GM19023 (cell line): ENCODE measurements at regions not wholly inside any gene's neighbourhood (a gene's known extent, or its start where the extent isn't known, plus 50 kb on each side); places are given as distances from the start of the nearest gene placed in this dataset.
"Not testable (repeated sequence)": the region's sequence is repeated elsewhere in the genome, so short reads cannot be mapped to it uniquely, and the experiment has no call there.

Experiments
- ATAC-seq: cut with Tn5 transposase; IDR thresholded peaks from one replicate; pipeline ENCODE4 v1.9.1; 2021; ENCODE audit warnings: mild to moderate bottlenecking, moderate library complexity; ENCODE audit not compliant: unreplicated experiment

DNA sequence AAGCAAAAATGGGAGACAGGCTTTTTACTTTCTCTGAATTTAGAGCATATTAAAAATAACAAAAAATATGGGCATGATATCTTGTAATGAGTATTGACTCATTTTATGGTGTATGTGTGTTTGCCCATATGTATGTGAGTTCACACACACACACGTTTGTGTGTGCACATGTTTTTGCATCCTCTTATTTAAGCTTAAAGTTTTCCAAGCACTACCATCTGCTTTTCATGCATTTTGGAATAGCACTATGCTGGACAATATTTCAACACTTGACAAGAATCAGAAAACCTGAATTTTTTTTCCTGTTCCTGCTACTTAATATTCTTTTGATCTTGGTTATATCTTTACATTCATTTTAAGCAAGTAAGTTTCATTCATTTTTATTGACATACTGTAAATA lies 872.7 kb downstream of the OTOL1 start:
- ATAC-seq = no peak

DNA sequence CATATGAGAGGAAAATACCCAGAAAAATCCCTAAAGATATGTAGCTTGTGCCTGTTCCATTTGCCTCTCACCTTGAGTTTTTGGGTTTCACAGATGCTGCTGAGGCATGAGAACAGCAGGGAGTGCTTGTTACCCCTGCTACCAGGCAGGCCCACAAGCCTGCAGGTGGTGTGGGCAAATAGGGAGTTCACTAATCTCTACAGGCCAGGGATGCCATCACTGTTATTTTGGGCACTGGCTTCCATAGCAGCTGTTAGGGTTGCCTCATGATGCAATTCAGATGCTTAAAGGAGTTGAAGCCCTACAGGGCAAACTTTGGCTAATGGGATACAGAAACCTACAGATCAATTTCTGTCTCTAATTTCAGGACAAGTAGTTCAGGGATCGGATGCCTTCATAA lies 873.5 kb downstream of the OTOL1 start:
- no peak for ATAC-seq

DNA sequence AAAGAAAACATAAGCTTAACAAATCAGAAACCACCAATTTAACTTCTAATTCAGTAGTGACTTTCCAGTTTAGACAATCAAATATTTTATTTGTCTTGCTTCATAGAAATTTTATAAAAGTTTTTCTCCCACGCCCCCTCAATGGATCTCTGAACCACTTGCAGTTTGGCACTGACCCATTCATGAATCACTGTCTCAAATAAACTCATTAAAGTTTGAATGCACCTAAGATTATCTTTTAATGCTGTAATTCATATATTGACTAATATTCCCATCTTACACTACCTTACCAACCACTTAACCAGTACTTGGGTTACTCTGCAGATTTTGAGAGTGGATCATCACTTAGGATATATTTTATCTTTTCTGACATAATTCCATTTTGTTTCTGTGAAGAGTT lies 880.2 kb downstream of the OTOL1 start:
- no peak for ATAC-seq

DNA sequence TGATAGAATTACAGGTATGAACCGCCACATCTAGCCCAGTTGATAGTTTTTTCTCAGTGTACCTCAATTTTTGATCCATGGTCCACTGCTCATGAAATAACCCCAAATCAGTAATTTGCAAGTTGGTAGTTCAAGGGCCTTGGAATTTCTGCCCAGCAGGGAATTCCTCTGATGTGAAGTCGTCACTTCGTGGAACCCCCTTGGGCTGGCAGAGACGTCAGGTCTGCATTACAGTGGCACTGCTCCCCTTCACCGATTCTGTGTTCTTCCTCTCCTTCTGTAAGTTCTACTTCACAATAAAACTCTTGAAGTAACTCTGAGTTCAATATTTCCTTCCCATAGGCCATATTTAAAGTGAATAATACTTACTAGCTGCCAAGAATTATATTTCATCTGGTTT lies 881.0 kb downstream of the OTOL1 start:
- ATAC-seq = no peak

DNA sequence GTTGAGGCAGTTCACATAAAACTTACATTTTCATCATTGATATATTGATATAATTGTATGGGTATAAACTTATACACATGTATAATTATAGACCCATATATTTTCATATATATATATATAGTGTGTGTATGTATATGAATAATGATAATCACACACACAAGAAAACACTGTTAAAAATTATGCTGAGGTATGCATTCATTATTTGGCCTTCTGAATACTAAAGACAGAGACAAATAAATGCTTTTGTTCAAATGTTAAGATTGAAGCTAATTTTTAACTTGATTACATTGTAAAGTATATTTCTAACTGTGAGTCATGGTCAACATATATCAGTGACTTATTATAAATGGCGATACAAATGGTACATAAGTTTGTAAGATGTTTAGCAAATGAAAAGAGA lies 888.8 kb downstream of the OTOL1 start:
- no peak for ATAC-seq

DNA sequence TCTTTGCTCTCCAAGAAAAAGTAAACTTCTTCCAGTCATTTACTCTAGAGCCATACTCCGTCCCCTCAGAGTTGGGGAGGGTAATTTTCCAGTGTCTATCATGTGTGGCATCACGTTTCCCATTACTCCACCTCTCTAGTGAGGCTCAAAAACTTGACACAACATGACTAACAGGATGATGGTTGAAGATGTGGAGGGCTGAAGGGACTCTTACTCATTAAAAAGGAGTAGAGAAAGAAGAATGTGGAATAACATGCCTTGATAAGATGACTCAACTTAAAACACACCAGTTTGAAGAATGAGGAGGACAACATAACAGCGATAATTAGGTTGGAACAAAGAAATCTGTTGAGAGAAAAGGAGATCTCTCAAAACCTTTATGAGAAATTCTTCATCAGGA lies 894.3 kb downstream of the OTOL1 start:
- no peak for ATAC-seq

DNA sequence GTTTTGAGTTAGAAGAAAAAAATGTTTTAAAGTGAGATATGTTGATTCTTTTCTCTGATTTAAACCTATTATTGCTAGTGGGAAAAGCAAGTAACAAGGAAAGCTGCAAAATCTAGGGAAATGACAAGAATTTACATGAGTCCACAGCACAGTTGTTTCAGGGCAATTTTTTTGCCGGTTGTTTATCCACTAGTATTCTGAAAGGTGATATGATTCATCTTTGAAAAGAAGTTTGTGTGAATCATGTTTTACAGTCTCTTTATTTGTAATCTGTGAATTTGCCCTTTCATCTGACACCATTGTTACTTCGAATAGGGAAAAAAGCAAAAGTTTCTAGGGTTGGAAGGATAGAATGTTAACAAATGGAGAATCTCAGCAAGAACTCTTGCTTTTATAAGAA lies 894.7 kb downstream of the OTOL1 start:
- ATAC-seq = no peak

DNA sequence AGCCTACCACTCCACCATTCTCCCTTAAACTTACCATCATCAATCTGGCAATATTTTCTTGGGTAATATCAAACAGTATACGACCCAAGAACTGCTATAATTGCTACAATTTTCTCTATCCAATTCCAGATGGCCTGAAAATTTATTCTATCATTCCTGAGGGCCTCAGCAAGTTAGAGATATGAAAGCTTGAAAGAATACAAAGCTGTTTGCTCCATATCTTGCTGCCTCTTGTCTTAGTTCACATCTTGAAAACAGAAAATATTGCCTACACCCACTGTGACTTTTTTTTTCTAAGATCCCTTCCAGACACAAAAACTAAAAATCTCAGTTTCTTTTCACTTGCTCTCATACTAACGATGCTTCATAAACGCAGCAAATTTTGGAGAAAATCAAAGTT lies 898.9 kb downstream of the OTOL1 start:
- ATAC-seq = no peak

DNA sequence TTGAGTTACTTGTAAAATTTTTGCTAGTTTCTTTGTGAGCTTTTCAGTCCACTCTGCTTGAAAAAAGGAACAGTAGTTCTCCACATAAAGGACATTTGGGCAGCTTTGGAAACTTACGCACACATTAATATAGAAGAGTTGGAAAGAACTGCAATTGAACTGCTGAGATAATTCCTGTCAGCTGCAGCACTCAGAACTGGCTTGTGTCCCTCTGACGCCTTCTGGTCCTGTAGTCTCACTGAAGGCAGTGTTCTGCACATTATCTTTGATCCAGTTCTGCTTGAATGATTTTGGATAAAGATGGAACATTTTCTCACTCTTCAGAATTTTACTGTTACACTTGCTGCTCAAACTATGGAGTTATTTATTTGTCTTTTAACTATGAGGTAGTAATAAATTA lies 901.9 kb downstream of the OTOL1 start:
- no peak for ATAC-seq

DNA sequence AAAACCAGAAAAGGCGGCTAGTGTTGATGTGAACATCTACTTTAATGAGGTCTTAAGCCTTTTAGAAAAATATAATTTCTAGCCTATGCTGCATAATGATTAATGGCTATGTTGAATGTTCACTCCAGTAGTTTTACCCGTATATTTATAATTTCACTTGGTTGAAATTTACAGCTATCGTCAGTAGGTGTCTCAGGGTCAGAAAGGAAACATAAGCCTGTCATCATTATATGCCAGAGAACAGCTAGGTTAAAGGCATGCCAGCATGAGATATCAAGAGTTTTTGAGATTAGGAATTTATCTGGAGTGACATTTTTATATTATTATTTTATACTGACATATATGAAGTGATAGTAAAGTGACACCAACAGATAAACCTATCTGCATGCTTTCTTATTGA lies 904.1 kb downstream of the OTOL1 start:
- no peak for ATAC-seq

DNA sequence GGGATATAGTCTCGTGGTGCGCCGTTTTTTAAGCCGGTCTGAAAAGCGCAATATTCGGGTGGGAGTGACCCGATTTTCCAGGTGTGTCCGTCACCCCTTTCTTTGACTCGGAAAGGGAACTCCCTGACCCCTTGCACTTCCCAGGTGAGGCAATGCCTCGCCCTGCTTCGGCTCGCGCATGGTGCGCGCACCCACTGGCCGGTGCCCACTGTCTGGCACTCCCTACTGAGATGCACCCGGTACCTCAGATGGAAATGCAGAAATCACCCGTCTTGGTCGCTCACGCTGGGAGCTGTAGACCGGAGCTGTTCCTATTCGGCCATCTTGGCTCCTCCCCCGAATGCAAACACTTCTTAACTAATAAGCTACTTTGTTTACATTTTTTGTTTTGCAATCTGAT lies 914.9 kb downstream of the OTOL1 start:
- not testable (repeated sequence) for ATAC-seq

DNA sequence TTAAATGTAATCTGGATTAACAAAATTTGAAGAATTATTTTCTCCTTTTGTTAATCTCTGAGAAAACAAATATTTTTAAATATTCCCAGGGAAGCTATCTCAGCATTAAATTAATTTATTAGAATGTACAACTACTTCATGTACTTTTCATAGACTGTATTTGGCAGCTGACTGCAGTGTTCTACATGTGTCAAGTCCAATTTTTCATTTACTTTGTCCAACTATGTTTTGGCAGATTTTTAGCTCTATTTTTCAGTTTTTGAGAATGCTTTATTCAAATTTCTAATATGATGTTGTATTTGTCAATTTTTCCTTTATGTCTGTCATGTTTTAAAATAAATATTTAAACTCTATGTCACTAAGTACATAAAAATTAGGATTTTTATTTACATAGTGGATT lies 925.1 kb downstream of the OTOL1 start:
- no peak for ATAC-seq

DNA sequence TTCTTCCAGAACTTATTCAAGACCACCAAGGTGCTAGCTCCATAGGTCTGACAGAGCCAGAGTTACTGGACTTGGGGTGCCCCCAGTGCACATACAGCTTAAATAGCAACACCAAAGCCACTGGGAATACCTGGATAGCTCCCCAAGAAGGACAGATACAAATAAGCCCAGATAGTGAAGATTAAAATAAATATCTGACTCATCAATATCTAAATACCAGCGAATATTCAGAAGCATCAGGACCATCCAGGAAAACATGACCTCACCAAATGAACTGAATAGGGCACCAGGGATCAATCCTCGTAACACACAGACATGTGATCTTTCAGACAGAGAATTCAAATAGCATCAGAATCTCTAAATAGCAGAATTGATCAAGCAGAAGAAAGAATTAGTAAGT lies 931.6 kb downstream of the OTOL1 start:
- no peak for ATAC-seq

DNA sequence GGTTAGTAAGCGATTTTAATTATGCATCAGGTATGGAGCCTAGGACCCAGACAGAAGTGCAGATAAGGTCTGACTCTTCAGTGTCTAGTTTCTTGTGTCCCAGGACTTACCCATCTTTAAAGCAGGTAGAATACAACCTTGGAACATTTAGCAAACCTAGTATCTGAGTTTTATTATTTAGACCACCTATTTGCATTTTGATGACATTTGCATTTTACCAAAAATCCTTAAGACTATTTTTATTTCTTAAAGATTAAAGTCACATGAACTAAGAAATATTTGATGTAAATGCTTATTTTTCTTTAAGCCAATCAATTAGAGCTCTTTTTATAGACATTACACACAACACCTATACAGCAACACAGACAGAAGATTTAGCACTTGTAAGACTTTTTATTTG lies 939.1 kb downstream of the OTOL1 start:
- ATAC-seq = no peak

DNA sequence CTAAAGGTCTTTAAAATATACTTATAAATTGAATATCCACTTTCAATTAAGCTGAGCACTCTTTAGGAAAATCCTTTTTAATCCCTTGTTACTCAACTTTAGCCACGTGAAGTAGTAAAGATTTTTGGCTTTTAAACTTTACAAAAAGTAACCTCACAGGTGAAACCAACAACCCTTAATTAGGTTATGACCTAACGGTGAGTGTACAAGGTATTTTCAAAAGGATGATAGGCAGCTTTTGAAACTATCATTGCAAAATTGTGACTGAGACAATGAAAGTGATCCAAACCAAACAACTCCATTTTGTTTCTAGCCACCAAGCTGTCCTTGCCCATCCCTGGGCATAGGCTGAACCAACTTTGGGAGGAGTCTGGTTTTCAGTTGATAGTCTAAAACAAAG lies 940.2 kb downstream of the OTOL1 start:
- no peak for ATAC-seq

DNA sequence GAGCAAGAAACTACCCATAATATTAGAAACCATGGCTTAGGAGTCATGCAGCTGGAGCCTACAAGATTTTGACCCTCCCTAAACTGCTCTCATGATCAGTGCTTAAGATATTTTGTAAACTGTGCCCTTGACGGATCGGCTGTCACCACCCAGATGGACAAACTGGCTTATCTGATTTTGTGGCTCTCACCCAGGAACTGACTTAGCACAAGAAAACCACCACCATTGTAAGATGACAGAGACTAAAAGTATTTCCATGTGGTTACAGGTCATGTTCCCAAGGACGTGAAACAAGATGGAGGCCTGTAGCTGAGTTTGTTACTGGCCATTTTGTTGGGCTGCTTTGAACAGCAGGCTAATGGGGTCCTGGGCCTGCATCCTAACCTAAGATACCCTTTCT lies 940.9 kb downstream of the OTOL1 start:
- ATAC-seq = no peak

DNA sequence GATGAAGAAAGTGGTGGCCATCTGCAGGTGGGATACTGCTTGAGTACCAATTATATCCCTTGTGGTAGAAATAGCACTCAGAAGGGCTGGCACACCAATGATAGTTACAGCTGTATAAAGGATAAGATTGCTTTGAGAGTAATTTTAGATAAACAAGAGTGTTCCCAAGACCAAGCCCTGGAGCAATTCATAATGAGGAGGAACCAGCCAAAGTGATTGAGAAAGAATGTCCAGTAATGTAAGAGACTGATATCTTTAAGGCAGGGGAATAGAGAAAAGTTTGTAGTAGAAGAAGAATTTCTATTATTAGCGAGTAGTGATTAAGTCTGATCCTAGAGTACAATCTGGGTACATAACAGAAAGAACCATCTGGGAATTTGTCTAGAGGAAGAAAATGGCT lies 945.1 kb downstream of the OTOL1 start:
- no peak for ATAC-seq

DNA sequence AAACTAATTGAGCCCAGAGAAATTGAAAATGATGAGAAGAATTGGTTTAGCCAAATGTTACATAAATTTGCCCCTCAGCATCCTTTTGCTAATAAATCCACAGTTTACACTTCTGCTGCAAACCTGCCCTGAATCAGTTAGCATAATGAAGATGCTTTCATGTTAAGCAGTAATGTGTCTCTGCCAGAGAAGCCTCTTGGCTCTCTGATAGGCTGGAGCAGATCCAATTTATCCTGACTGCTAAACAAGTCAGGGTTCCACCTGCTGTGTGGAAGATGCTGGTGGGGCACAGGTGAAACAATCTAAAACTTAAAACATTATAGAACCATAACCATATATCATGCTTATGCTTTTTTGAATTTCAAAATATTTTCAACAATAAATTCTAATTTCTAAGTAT lies 946.8 kb downstream of the OTOL1 start:
- ATAC-seq = no peak

DNA sequence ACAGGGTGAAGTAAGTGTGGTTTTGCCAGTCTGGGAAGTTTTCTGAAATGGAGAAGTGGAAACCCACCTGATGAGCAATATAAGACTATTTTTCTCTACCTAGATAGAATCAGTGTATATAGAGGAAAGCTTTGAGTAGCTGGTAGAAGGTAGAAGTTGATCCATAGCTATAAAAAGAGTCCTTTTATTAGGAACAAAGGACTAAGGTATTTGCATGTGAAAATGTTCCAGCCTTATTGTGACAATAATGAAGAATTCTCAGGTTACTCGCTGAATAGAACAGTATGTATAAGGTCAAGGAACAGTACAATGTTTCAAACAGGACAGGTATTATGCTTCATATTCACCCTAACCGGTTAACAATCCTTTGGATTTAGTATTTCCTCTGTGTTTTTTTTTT lies 972.2 kb downstream of the OTOL1 start:
- no peak for ATAC-seq

DNA sequence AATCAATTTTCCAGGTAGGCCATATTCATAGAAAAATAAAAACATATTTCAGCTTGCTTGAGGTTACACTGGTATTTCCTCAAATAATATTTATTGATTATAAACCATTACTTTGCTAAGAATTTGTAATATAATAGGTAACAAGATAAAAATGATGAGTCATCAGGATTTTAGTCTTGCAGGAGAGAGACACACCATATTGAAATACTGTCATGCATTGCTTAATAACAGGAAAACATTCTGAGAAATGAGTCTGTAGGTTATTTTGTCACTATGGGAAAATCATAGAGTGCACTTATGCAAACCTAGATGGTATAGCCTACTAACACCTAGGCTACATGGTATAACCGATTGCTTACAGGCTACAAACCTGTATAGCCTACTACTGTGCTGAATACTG lies 990.5 kb downstream of the OTOL1 start:
- ATAC-seq = no peak

DNA sequence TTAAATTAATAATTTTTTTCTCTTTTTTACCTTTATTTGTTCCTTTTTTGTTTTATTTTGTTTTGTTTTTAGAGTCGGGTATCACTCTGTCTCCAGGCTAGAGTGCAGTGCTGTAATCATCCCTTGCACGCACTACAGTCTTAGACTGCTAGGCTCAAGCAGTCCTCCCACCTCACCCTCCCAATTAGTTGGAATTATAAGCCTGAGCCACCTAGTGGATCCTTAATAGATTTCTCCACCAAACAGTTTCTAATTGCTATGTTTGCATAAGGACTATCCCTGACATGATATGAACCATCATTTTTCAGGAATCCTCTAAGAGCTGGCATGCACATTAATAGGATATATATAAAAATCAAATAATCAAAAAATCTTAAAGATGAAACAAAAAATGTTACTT lies 993.2 kb downstream of the OTOL1 start:
- no peak for ATAC-seq

DNA sequence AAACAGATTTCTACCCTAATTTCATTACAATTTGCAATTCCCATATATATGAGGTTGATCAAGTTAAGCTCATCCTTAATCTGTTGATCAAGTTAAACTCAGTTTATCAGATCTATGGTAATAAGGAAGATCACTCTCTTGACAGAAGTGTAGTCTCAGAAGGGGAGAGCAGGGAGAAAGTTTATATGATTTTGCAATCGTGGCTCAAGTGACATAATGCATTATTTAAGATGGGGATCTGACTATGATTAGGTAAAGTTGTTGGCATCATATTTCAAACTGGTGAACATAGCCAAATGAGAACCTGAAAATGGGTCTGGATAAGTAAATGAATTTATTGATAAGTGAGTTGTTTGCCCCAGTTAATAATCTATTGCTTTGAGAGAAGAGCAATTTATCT lies 995.3 kb downstream of the OTOL1 start:
- ATAC-seq = no peak

DNA sequence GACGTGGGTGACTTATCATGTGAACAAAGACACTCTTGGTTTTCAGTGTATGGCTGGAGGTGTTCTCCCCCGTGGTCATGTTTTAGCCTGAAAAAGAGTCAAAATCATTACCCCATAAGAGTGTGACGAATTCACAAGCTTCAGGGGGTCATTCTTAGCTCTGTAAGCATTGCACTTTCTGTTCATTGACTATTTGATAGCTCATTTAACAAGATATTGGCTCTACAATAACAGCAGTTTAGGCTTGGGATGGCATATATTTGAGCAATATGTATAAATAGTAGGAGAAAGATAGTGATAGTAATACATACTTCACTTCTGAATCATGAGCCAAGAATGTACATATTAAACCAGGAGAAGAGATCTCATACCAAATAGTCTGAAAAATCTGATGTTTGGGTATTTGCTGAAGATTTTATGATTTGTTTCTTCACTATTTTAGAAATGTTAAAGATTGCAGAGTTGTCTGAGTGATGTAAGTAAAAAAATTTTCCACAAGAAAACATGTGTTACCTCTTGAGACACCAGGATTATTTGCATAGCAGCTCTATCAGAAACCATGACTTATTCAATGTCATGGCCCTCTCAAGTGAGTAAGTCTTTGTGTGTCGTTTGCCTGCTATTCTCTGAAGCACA lies 996.0 kb downstream of the OTOL1 start:
- ATAC-seq = no peak

DNA sequence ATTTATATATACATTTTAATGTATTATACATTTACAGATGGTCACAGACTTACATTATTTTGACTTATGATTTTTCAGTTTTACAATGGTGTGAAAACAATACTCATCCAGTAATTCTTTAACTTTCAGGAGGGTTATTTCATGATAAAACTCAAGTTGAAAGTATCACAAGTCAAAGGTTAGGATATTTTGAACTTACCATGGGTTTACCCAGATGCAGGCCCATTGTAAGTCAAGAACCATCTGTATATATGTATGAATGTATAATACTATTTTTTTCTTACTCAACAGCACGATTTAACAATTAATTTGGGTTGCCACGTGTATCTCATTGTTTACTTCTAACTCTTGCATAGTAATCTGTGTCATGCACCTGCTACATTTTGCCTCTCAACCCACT lies 1002.0 kb downstream of the OTOL1 start:
- ATAC-seq = no peak
